ENCODE measurements at regions not wholly inside any gene's neighbourhood (a gene's known extent, or its start where the extent isn't known, plus 50 kb on each side); places are given as distances from the start of the nearest gene placed in this dataset.

DNA sequence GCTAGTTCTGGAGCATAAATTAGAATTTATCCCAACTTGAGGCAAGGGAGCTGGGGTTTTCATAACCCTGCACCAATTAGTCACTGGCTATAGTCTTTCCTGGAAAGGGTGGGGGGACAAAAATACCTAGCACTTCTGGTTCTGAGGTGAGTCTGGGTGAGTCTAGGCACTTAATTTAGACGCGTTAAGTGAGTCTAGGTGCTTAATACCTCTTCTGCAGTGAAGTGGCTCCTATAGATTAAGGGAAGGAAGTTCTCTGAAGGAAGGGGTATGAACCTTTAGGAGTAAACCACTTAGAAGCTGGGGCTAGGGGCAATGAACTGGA is 251.7 kb downstream of the EFCAB11 start:
- peaks cover 34 to 37% of the 10 kb centered on the region in 2 experiments for H3K4me1 ChIP-seq (ENCODE audit: control insufficient read depth in 1 of 2, insufficient read depth in 1 of 2, low read depth in 1 of 2, low read length in 1 of 2)
- H3K27ac ChIP-seq = peak overlapping the region; percentile 51
- no peaks in the 10 kb centered on the region for H3K27me3 ChIP-seq
- H3K36me3 ChIP-seq = no peaks in the 10 kb centered on the region
- H3K4me3 ChIP-seq (ENCODE audit: low read depth in 1 of 2, low read length in 1 of 2) = no peak overlapping the region
- TF ChIP-seq CTCF (IDR thresholded peaks at IDR 0.05) = no peak
- H3K9me3 ChIP-seq = no peaks in the 10 kb centered on the region

DNA sequence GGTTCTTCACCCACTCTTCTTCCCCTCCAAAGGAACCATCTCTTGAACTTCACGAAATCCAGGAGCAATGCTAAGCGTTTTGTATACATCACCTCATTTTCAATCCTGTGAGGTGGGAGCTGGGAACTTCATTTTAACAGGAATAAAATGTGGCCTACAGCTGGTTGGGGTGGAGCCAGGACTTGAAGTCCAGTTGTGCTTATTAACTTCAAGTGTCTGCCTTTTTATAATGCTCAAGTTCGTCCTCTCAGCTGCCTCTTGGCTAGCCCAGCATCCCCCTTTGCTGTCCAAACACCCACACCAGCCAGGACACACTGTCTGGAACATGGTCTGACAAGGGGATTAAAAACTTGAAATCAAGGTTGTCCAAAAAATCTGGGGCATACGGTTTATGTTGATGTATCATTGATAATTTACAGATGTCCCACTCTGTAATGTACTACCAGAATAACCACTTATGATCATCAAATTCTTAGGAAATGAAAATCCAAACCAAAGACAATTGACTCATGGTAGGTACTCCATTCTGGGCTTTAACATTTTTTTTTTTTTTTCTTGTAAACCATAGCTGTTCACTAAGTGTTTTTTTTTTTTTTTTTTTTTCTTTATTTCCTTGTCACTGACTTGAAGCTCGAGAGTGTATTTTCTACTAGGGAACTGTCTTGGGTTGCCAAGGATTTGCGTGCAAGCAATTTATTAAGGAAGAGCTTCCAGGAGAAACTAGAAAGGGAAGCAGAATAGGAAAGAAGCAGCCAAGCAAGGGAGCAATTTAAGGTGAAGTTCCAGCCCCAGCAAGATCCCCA is 252.3 kb downstream of the EFCAB11 start:
- no peaks in the 10 kb centered on the region for H3K9me3 ChIP-seq
- TF ChIP-seq CTCF (IDR thresholded peaks at IDR 0.05) = no peak
- peak overlapping the region; percentile 62 to 81 for H3K4me3 ChIP-seq (ENCODE audit: low read depth in 1 of 2, low read length in 1 of 2)
- H3K27ac ChIP-seq = peak overlapping the region; percentile 88
- H3K4me1 ChIP-seq (ENCODE audit: control insufficient read depth in 1 of 2, insufficient read depth in 1 of 2, low read depth in 1 of 2, low read length in 1 of 2) = peaks cover 34 to 37% of the 10 kb centered on the region in 2 experiments
- no peaks in the 10 kb centered on the region for H3K36me3 ChIP-seq
- no peaks in the 10 kb centered on the region for H3K27me3 ChIP-seq

GRCh38 chr14:89701211-89702043 is 253.1 kb downstream of the EFCAB11 start:
- no peak for TF ChIP-seq CTCF (IDR thresholded peaks at IDR 0.05)
- no peaks in the 10 kb centered on the region for H3K9me3 ChIP-seq
- peak overlapping the region; percentile 88 for H3K27ac ChIP-seq
- no peaks in the 10 kb centered on the region for H3K36me3 ChIP-seq
- H3K4me3 ChIP-seq (ENCODE audit: low read depth in 1 of 2, low read length in 1 of 2) = peak overlapping the region; percentile 62 to 81
- H3K4me1 ChIP-seq (ENCODE audit: control insufficient read depth in 1 of 2, insufficient read depth in 1 of 2, low read depth in 1 of 2, low read length in 1 of 2) = peaks cover 35 to 37% of the 10 kb centered on the region in 2 experiments
- no peaks in the 10 kb centered on the region for H3K27me3 ChIP-seq

- Histone ChIP-seq H3K27me3 (no peaks in the 10 kb centered on the region), H3K4me1 (ENCODE audit: control insufficient read depth in 1 of 2, insufficient read depth in 1 of 2, low read depth in 1 of 2, low read length in 1 of 2) (peaks cover 39 to 41% of the 10 kb centered on the region in 2 experiments), H3K4me3 (ENCODE audit: low read depth in 1 of 2, low read length in 1 of 2) (peak overlapping the region; percentile 62 to 81), H3K9me3 (no peaks in the 10 kb centered on the region), H3K27ac (peak overlapping the region; percentile 88), H3K36me3 (no peaks in the 10 kb centered on the region)
- TF ChIP-seq CTCF (IDR thresholded peaks at IDR 0.05) = no peak
Observed at GRCh38 chr14:89700801-89701200, 253.7 kb downstream of the EFCAB11 start.

DNA sequence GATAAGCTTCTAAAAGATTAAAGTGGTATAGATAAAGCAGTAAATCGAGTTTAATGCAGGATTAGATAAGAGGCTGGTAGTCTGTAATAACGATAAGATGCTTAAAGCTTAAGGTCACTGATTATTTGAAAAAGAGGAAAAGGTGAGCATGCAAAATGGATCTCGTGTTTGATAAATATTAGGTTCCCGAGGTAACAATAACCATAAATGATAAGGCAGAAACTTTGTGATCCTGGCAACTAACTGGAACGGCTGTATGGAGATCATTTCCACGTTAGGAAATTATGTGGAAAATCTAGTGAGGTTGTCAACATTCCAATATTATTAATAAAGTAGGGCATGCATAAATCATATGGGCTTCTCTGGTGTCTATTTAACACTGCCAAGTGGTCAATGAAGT is 255.5 kb downstream of the EFCAB11 start:
- H3K27ac ChIP-seq = no peak overlapping the region
- H3K27me3 ChIP-seq = no peaks in the 10 kb centered on the region
- no peaks in the 10 kb centered on the region for H3K36me3 ChIP-seq
- H3K4me3 ChIP-seq (ENCODE audit: low read depth in 1 of 2, low read length in 1 of 2) = no peak overlapping the region
- no peak for TF ChIP-seq CTCF (IDR thresholded peaks at IDR 0.05)
- peaks cover 41 to 43% of the 10 kb centered on the region in 2 experiments for H3K4me1 ChIP-seq (ENCODE audit: control insufficient read depth in 1 of 2, insufficient read depth in 1 of 2, low read depth in 1 of 2, low read length in 1 of 2)
- no peaks in the 10 kb centered on the region for H3K9me3 ChIP-seq

Measured in neutrophil (primary cell).